H1 (cell line): ENCODE measurements at regions not wholly inside any gene's neighbourhood (a gene's known extent, or its start where the extent isn't known, plus 50 kb on each side); places are given as distances from the start of the nearest gene placed in this dataset.

Experiments used
- CTCF ChIA-PET: fragments of 300-600 bp; sonication (Branson Sonifier 250); formaldehyde crosslinking; loops from one replicate; lab custom pipeline; 2021; ENCODE audit not compliant: partially characterized antibody; lab: Charles Lee
- POLR2A ChIA-PET: fragments of 300-600 bp; sonication (Branson Sonifier 250); formaldehyde crosslinking; loops from one replicate; lab custom pipeline; 2021; ENCODE audit warnings: inconsistent platforms; ENCODE audit not compliant: partially characterized antibody; lab: Charles Lee
- DNase-seq, 2 experiments: peaks; one replicate each; pipeline versions ENCODE4 v3.0.0 to v3.0.0-alpha.2; 2010 to 2022; ENCODE audit warnings: low spot score in 2 of 2, low read depth in 1 of 2, mixed read lengths in 1 of 2
- FAIRE-seq: peaks from 2 replicates; lab custom pipeline; 2011; peaks lifted over from hg19 to GRCh38; lab: Jason Lieb, UNC
- H2AFZ ChIP-seq: 2 replicates; pipeline ENCODE4 v1.8.1; 2012; ENCODE audit warnings: low read length, inconsistent platforms
- H2AK5ac ChIP-seq: 2 replicates; pipeline ENCODE4 v1.6.1; 2013; ENCODE audit warnings: low read depth, low read length
- H2BK120ac ChIP-seq: replicated peaks from 2 replicates; pipeline ENCODE3; 2013; ENCODE audit warnings: low read depth, low read length, inconsistent platforms
- H2BK12ac ChIP-seq: 2 replicates; pipeline ENCODE4 v1.6.1; 2013; ENCODE audit warnings: low read depth, low read length
- H2BK15ac ChIP-seq: 2 replicates; pipeline ENCODE4 v1.6.1; 2013; ENCODE audit warnings: low read length
- H2BK20ac ChIP-seq: 2 replicates; pipeline ENCODE4 v1.6.1; 2013; ENCODE audit warnings: low read length
- H2BK5ac ChIP-seq: 2 replicates; pipeline ENCODE4 v1.6.1; 2013; ENCODE audit warnings: low read depth, low read length
- H3K14ac ChIP-seq: 2 replicates; pipeline ENCODE4 v1.6.1; 2013; ENCODE audit warnings: inconsistent platforms; ENCODE audit not compliant: insufficient read length
- H3K18ac ChIP-seq: 2 replicates; pipeline ENCODE4 v1.6.1; 2013; ENCODE audit warnings: low read length; ENCODE audit errors: extremely low read depth
- H3K23ac ChIP-seq: 2 replicates; pipeline ENCODE4 v1.6.1; 2013; ENCODE audit warnings: inconsistent platforms; ENCODE audit not compliant: insufficient read length
- H3K23me2 ChIP-seq: 2 replicates; pipeline ENCODE4 v1.6.1; 2013; ENCODE audit warnings: low read depth, low read length
- H3K27ac ChIP-seq: 2 replicates; pipeline ENCODE4 v1.6.1; 2011; ENCODE audit warnings: low read depth, low read length, inconsistent platforms
- H3K27me3 ChIP-seq, 4 experiments: replicated peaks in 1 of 4; 1 replicate in 1 of 4; 2 replicates in 3 of 4; pipeline versions ENCODE4 v1.6.1 to v1.8.1; 2011 to 2013; ENCODE audit warnings: low read length in 3 of 4, mild to moderate bottlenecking in 3 of 4, inconsistent platforms in 2 of 4, mixed read lengths in 2 of 4, moderate library complexity in 1 of 4; ENCODE audit not compliant: control insufficient read depth in 3 of 4, insufficient read depth in 3 of 4; ENCODE audit errors: extremely low read depth in 1 of 4
- H3K36me3 ChIP-seq, 4 experiments: 2 replicates each; pipeline versions ENCODE4 v1.6.1 to v1.8.1; 2011 to 2013; ENCODE audit warnings: mild to moderate bottlenecking in 4 of 4, low read length in 3 of 4, moderate library complexity in 2 of 4, control low read depth in 1 of 4, inconsistent platforms in 1 of 4; ENCODE audit not compliant: insufficient read depth in 4 of 4, control insufficient read depth in 2 of 4
- H3K4ac ChIP-seq: replicated peaks from 2 replicates; pipeline ENCODE3; 2013; ENCODE audit warnings: low read length, low read depth, mixed read lengths, inconsistent platforms; ENCODE audit not compliant: insufficient read length
- H3K4me1 ChIP-seq, 4 experiments: replicated peaks in 1 of 4; 1 replicate in 1 of 4; 2 replicates in 3 of 4; pipeline versions ENCODE4 v1.6.1 to v1.8.1; 2011 to 2013; ENCODE audit warnings: low read length in 3 of 4, inconsistent platforms in 2 of 4, mixed read lengths in 1 of 4; ENCODE audit not compliant: insufficient read depth in 4 of 4, control insufficient read depth in 3 of 4
- H3K4me2 ChIP-seq, 2 experiments: 2 replicates each; pipeline versions ENCODE4 v1.6.1 to v1.8.1; 2011 to 2013; ENCODE audit warnings: low read depth in 2 of 2, low read length in 2 of 2, control low read depth in 1 of 2, inconsistent platforms in 1 of 2, mild to moderate bottlenecking in 1 of 2; ENCODE audit not compliant: insufficient read depth in 1 of 2
- H3K4me3 ChIP-seq, 4 experiments: fragments of 200-600, 300-600 bp in 1 of 4; sonication (generic), shearing (Covaris generic), sonication (Bioruptor Twin) in 1 of 4; 2 replicates each; pipeline versions ENCODE4 v1.5.1 to v1.8.1; 2011 to 2016; ENCODE audit warnings: low read length in 4 of 4, low read depth in 3 of 4, control low read depth in 2 of 4, inconsistent platforms in 2 of 4, mild to moderate bottlenecking in 2 of 4, mixed read lengths in 1 of 4, moderate library complexity in 1 of 4; ENCODE audit not compliant: insufficient read depth in 2 of 4; ENCODE audit errors: extremely low read depth in 1 of 4
- H3K56ac ChIP-seq: replicated peaks from 2 replicates; pipeline ENCODE3; 2013; ENCODE audit warnings: low read depth, mild to moderate bottlenecking, mixed read lengths, low read length, inconsistent platforms; ENCODE audit not compliant: insufficient read length
- H3K79me1 ChIP-seq: 2 replicates; pipeline ENCODE4 v1.6.1; 2013; ENCODE audit warnings: low read depth, low read length, control low read depth
- H3K79me2 ChIP-seq, 2 experiments: 2 replicates each; pipeline versions ENCODE4 v1.6.1 to v1.8.1; 2012 to 2013; ENCODE audit warnings: low read length in 2 of 2, mild to moderate bottlenecking in 2 of 2, inconsistent platforms in 1 of 2; ENCODE audit not compliant: insufficient read depth in 2 of 2, control insufficient read depth in 1 of 2
- H3K9ac ChIP-seq, 4 experiments: replicated peaks in 1 of 4; 1 replicate in 1 of 4; 2 replicates in 3 of 4; pipeline versions ENCODE4 v1.6.1 to v1.8.1; 2011 to 2013; ENCODE audit warnings: low read depth in 3 of 4, low read length in 3 of 4, control low read depth in 2 of 4, mild to moderate bottlenecking in 2 of 4, moderate library complexity in 2 of 4, inconsistent platforms in 1 of 4; ENCODE audit errors: extremely low read depth in 1 of 4
- H3K9me3 ChIP-seq, 2 experiments: 2 replicates each; pipeline versions ENCODE4 v1.6.1 to v1.8.1; 2012 to 2013; ENCODE audit warnings: mild to moderate bottlenecking in 2 of 2, moderate library complexity in 2 of 2, control low read depth in 1 of 2, inconsistent platforms in 1 of 2, low read depth in 1 of 2, low read length in 1 of 2, mixed read lengths in 1 of 2; ENCODE audit not compliant: insufficient read depth in 2 of 2
- H4K20me1 ChIP-seq, 2 experiments: replicated peaks in 1 of 2; 2 replicates each; pipeline versions ENCODE3 to v1.8.1; 2011 to 2013; ENCODE audit warnings: inconsistent platforms in 2 of 2, low read length in 2 of 2, mild to moderate bottlenecking in 1 of 2; ENCODE audit not compliant: insufficient read depth in 2 of 2, control insufficient read depth in 1 of 2
- H4K5ac ChIP-seq: 2 replicates; pipeline ENCODE4 v1.6.1; 2013; ENCODE audit warnings: low read length, low read depth, mixed read lengths, inconsistent platforms; ENCODE audit not compliant: insufficient read length
- H4K8ac ChIP-seq: 2 replicates; pipeline ENCODE4 v1.8.0; 2013; ENCODE audit warnings: mild to moderate bottlenecking, moderate library complexity, low read length, inconsistent platforms; ENCODE audit not compliant: insufficient read depth; ENCODE audit errors: extremely low read depth
- H4K91ac ChIP-seq: replicated peaks from 2 replicates; pipeline ENCODE3; 2013; ENCODE audit warnings: low read length, mixed read lengths, inconsistent platforms; ENCODE audit not compliant: insufficient read length
- BCL11A ChIP-seq, 2 experiments: IDR thresholded peaks; one replicate each; pipeline ENCODE4 v1.6.1; 2011; ENCODE audit warnings: low read depth in 2 of 2, low read length in 2 of 2, mild to moderate bottlenecking in 2 of 2
- CHD2 ChIP-seq: IDR thresholded peaks from 2 replicates; pipeline ENCODE4 v1.6.1; 2012; ENCODE audit warnings: low read length, improper control_type of control experiment
- CREB1 ChIP-seq: IDR thresholded peaks from 2 replicates; pipeline ENCODE4 v1.6.1; 2012; ENCODE audit warnings: inconsistent platforms
- GTF2F1 ChIP-seq: IDR thresholded peaks from 2 replicates; pipeline ENCODE4 v1.6.1; 2012; ENCODE audit warnings: low read depth, low read length, improper control_type of control experiment, borderline replicate concordance
- JUN ChIP-seq: IDR thresholded peaks from 2 replicates; pipeline ENCODE4 v1.6.1; 2011; ENCODE audit warnings: low read depth, mild to moderate bottlenecking, improper control_type of control experiment, low read length
- MAFK ChIP-seq: IDR thresholded peaks from 2 replicates; pipeline ENCODE4 v1.6.1; 2012; ENCODE audit warnings: low read depth, mild to moderate bottlenecking, improper control_type of control experiment, low read length
- PHF8 ChIP-seq: fragments of 200-600 bp; sonication (generic); conservative IDR thresholded peaks from 2 replicates; pipeline ENCODE4 v1.7.1; 2012; ENCODE audit warnings: low read depth, mild to moderate bottlenecking, inconsistent platforms, low read length, moderate library complexity
- POLR2AphosphoS5 ChIP-seq: IDR thresholded peaks from 2 replicates; pipeline ENCODE4 v1.6.1; 2011; ENCODE audit warnings: low read depth, low read length
- RBBP5 ChIP-seq: IDR thresholded peaks from 2 replicates; pipeline ENCODE4 v1.7.1; 2012; ENCODE audit warnings: low read depth, mild to moderate bottlenecking, inconsistent platforms, low read length, moderate library complexity, borderline replicate concordance
- SIRT6 ChIP-seq: IDR thresholded peaks from one replicate; pipeline ENCODE4 v1.7.1; 2012; ENCODE audit warnings: low read length, inconsistent platforms
- SP1 ChIP-seq: IDR thresholded peaks from 2 replicates; pipeline ENCODE4 v1.6.1; 2011; ENCODE audit warnings: low read depth, low read length
- TAF1 ChIP-seq: IDR thresholded peaks from 2 replicates; pipeline ENCODE4 v1.6.1; 2011; ENCODE audit warnings: mild to moderate bottlenecking, low read depth, low read length
- YY1 ChIP-seq: IDR thresholded peaks from 2 replicates; pipeline ENCODE4 v1.6.1; 2011; ENCODE audit warnings: low read depth, mild to moderate bottlenecking, low read length
- WGBS, 2 experiments: shearing (Covaris generic) in 1 of 2; methylation state at CpG; one replicate each; pipeline versions ENCODE4 v1.1.6 to v1.1.7; 2013 to 2015; ENCODE audit warnings: low lambda C conversion rate in 2 of 2, mixed read lengths in 2 of 2, inconsistent platforms in 1 of 2, low coverage in 1 of 2, missing lambda C conversion rate in 1 of 2; ENCODE audit not compliant: insufficient replicate concordance in 2 of 2, insufficient coverage in 1 of 2, insufficient read length in 1 of 2; ENCODE audit errors: extremely low coverage in 1 of 2, missing lambda C conversion rate in 1 of 2; 5-methylcytosine and 5-hydroxymethylcytosine counted together

- FAIRE-seq, result no peak
These were observed 275.9 kb upstream of the EXOC2 start for GRCh38 chr6:968791-969190.

More at GRCh38 chr6:968791-969190, 275.9 kb upstream of the EXOC2 start:
- Histone ChIP-seq H3K79me2 (no peaks in the 10 kb centered on the region), H3K27ac (no peak overlapping the region), H3K18ac (no peak overlapping the region), H3K56ac (no peak overlapping the region), H3K4me3 (no peak overlapping the region), H3K9me3 (no peaks in the 10 kb centered on the region; a peak in 1 of 4 replicates), H2BK20ac (no peak overlapping the region), H3K27me3 (no peaks in the 10 kb centered on the region), H3K4ac (no peak overlapping the region), H2AFZ (no peak overlapping the region), H3K36me3 (no peaks in the 10 kb centered on the region), H2BK15ac (no peak overlapping the region)
- WGBS, 2 experiments, result 95% methylated on average over 7 of the region's 7 CpGs; no CpG with 5 or more reads in 1 of the 2 experiments
- TF ChIP-seq SP1 (no peak), MAFK (no peak), YY1 (no peak), GTF2F1 (no peak), SIRT6 (no peak), JUN (no peak), RBBP5 (no peak), PHF8 (no peak), TAF1 (no peak), CREB1 (no peak), POLR2AphosphoS5 (no peak), BCL11A (IDR thresholded peaks at IDR 0.05; ENCODE audit: low read depth in 2 of 2, low read length in 2 of 2) (no peak), CHD2 (no peak)
- TF ChIP-seq, all 59 proteins: peak for 0
- POLR2A ChIA-PET, result no interaction called here
- Histone ChIP-seq H3K23ac (no peak overlapping the region), H2BK120ac (no peak overlapping the region), H3K14ac (no peak overlapping the region), H2BK12ac (no peak overlapping the region), H4K91ac (no peak overlapping the region), H2BK5ac (no peak overlapping the region), H2AK5ac (no peak overlapping the region), H4K5ac (no peak overlapping the region), H3K4me1 (no peaks in the 10 kb centered on the region), H4K20me1 (no peaks in the 10 kb centered on the region), H3K79me1 (no peaks in the 10 kb centered on the region), H3K9ac (no peak overlapping the region), H3K4me2 (no peak overlapping the region), H4K8ac (no peak overlapping the region), H3K23me2 (no peaks in the 10 kb centered on the region)
- CTCF ChIA-PET, result interaction anchor here (0.6 to 1.0 kb wide), 3 partner anchors 9 to 192 kb away, joined by 3 to 5 read pairs (median 4); no protein-coding TSS in a partner anchor
- no peak for DNase-seq
